ENCODE measurements at regions not wholly inside any gene's neighbourhood (a gene's known extent, or its start where the extent isn't known, plus 50 kb on each side); places are given as distances from the start of the nearest gene placed in this dataset.

GRCh38 chr12:91954326-91954725 is 191.3 kb downstream of the BTG1 start:
- peaks cover 0 to 16% (median 0%) of the 10 kb centered on the region in 5 donors for H3K4me1 ChIP-seq (ENCODE audit: control insufficient read depth in 5 of 5, insufficient read depth in 5 of 5, low read length in 5 of 5)
- H3K9ac ChIP-seq (ENCODE audit: insufficient read depth in 1 of 2, low read length in 2 of 2), result no peak overlapping the region
- 54 to 57% methylated on average over 4 of the region's 4 CpGs for WGBS, 2 donors
- no peak overlapping the region for H3K27ac ChIP-seq (ENCODE audit: low read depth in 1 of 2, low read length in 1 of 2)
- no peak for ATAC-seq (ENCODE audit: insufficient read depth, low FRiP score)
- no peak overlapping the region for H3K4me3 ChIP-seq
- H3K27me3 ChIP-seq (ENCODE audit: control insufficient read depth in 3 of 3, insufficient read depth in 3 of 3, low read length in 2 of 3), result no peaks in the 10 kb centered on the region
- no peaks in the 10 kb centered on the region for H3K36me3 ChIP-seq (ENCODE audit: control insufficient read depth in 4 of 4, insufficient read depth in 4 of 4, low read length in 4 of 4)
- no peak for DNase-seq
- TF ChIP-seq, protein P1, sequence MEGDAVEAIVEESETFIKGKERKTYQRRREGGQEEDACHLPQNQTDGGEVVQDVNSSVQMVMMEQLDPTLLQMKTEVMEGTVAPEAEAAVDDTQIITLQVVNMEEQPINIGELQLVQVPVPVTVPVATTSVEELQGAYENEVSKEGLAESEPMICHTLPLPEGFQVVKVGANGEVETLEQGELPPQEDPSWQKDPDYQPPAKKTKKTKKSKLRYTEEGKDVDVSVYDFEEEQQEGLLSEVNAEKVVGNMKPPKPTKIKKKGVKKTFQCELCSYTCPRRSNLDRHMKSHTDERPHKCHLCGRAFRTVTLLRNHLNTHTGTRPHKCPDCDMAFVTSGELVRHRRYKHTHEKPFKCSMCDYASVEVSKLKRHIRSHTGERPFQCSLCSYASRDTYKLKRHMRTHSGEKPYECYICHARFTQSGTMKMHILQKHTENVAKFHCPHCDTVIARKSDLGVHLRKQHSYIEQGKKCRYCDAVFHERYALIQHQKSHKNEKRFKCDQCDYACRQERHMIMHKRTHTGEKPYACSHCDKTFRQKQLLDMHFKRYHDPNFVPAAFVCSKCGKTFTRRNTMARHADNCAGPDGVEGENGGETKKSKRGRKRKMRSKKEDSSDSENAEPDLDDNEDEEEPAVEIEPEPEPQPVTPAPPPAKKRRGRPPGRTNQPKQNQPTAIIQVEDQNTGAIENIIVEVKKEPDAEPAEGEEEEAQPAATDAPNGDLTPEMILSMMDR (IDR thresholded peaks at IDR 0.05; ENCODE audit: control extremely low read depth, extremely low read depth), result no peak
- H3K9me3 ChIP-seq (ENCODE audit: control insufficient read depth in 4 of 4, insufficient read depth in 3 of 4, low read length in 3 of 4), result peaks cover 0 to 7% (median 0%) of the 10 kb centered on the region in 4 donors

DNA sequence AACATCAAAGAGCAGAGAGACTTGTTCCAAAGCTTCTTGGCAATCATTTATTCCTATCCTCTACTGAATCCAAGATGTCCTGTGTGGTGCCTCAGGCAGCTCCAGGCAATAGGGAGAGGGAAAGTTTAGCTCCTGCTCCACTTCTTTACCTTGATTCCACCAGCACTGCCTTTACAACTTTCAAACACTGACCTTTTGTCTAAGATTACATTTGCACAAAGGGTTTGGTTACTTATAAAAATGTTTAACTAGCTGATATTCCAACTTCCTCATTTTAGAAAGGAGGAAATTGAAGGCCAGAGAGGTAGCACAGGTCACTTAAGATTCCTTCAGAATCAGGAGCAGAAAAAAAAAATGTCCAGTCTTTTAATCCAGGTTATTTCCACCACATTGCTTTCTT is 192.7 kb downstream of the BTG1 start:
- no peak for DNase-seq

DNA sequence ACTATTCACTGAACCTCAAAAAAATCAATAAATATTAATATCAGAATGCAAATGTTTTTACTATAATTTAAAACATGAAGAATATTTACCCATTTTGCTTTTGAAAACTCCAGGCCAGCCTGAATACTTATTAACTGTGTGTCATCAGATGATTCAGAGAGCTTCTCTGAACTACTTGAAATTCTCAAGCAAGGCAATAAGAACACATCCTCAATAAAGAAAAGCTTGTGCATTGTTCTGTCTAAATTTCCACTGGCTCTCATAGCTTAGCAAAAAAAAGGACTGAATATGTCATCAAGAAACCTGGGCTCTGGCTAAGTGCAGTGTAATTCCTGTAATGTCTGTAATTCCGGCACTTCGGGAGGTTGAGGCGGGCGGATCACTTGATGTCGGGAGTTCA is 194.1 kb downstream of the BTG1 start:
- Histone ChIP-seq H3K36me3 (ENCODE audit: control insufficient read depth in 4 of 4, insufficient read depth in 4 of 4, low read length in 4 of 4) (no peaks in the 10 kb centered on the region), H3K4me3 (no peak overlapping the region), H3K9me3 (ENCODE audit: control insufficient read depth in 4 of 4, insufficient read depth in 3 of 4, low read length in 3 of 4) (peaks cover 0 to 7% (median 0%) of the 10 kb centered on the region in 4 donors), H3K4me1 (ENCODE audit: control insufficient read depth in 5 of 5, insufficient read depth in 5 of 5, low read length in 5 of 5) (peaks cover 0 to 16% (median 0%) of the 10 kb centered on the region in 5 donors), H3K9ac (ENCODE audit: insufficient read depth in 1 of 2, low read length in 2 of 2) (no peak overlapping the region), H3K27me3 (ENCODE audit: control insufficient read depth in 3 of 3, insufficient read depth in 3 of 3, low read length in 2 of 3) (no peaks in the 10 kb centered on the region), H3K27ac (ENCODE audit: low read depth in 1 of 2, low read length in 1 of 2) (no peak overlapping the region)
- TF ChIP-seq, protein P1 (IDR thresholded peaks at IDR 0.05; ENCODE audit: control extremely low read depth, extremely low read depth), result no peak
- DNase-seq (no peak), ATAC-seq (ENCODE audit: insufficient read depth, low FRiP score) (no peak)
- 97 to 98% methylated on average over 5 of the region's 5 CpGs for WGBS, 2 donors

More for the DNA sequence above, 192.7 kb downstream of the BTG1 start:
- TF ChIP-seq, protein P1 (IDR thresholded peaks at IDR 0.05; ENCODE audit: control extremely low read depth, extremely low read depth), result no peak
- Histone ChIP-seq H3K36me3 (ENCODE audit: control insufficient read depth in 4 of 4, insufficient read depth in 4 of 4, low read length in 4 of 4) (no peaks in the 10 kb centered on the region), H3K4me3 (no peak overlapping the region), H3K4me1 (ENCODE audit: control insufficient read depth in 5 of 5, insufficient read depth in 5 of 5, low read length in 5 of 5) (peaks cover 0 to 16% (median 0%) of the 10 kb centered on the region in 5 donors), H3K9ac (ENCODE audit: insufficient read depth in 1 of 2, low read length in 2 of 2) (no peak overlapping the region), H3K27ac (ENCODE audit: low read depth in 1 of 2, low read length in 1 of 2) (no peak overlapping the region), H3K27me3 (ENCODE audit: control insufficient read depth in 3 of 3, insufficient read depth in 3 of 3, low read length in 2 of 3) (no peaks in the 10 kb centered on the region), H3K9me3 (ENCODE audit: control insufficient read depth in 4 of 4, insufficient read depth in 3 of 4, low read length in 3 of 4) (peaks cover 0 to 7% (median 0%) of the 10 kb centered on the region in 4 donors)
- no peak for ATAC-seq (ENCODE audit: insufficient read depth, low FRiP score)

DNA sequence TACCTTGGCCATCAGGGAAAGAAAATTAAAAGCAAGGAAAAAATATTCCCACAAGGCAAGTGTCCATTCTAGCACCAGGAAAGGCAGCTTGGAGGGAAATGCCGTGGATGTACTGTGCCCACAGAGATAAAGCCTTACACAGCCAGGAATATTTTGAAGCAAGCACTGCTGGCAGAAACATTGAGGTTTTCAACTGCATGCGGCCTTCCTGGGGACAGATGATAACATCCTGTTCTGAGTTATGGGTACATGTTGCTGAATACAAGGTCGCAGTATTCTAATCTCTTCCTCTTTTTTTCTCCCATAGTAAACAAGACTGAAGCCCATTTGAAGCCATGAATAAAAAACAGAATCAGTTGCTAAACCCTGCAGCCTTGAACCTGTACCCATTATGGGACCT is 197.1 kb downstream of the BTG1 start:
- H3K36me3 ChIP-seq (ENCODE audit: control insufficient read depth in 4 of 4, insufficient read depth in 4 of 4, low read length in 4 of 4), result no peaks in the 10 kb centered on the region
- H3K27ac ChIP-seq (ENCODE audit: low read depth in 1 of 2, low read length in 1 of 2), result no peak overlapping the region
- 68 to 75% methylated on average over 3 of the region's 3 CpGs for WGBS, 2 donors
- ATAC-seq (ENCODE audit: insufficient read depth, low FRiP score), result no peak
- no peaks in the 10 kb centered on the region for H3K27me3 ChIP-seq (ENCODE audit: control insufficient read depth in 3 of 3, insufficient read depth in 3 of 3, low read length in 2 of 3)
- no peak for DNase-seq
- no peak overlapping the region for H3K4me3 ChIP-seq
- no peaks in the 10 kb centered on the region for H3K9me3 ChIP-seq (ENCODE audit: control insufficient read depth in 4 of 4, insufficient read depth in 3 of 4, low read length in 3 of 4)
- no peak overlapping the region for H3K9ac ChIP-seq (ENCODE audit: insufficient read depth in 1 of 2, low read length in 2 of 2)
- TF ChIP-seq, protein P1 (IDR thresholded peaks at IDR 0.05; ENCODE audit: control extremely low read depth, extremely low read depth), result no peak
- peaks cover 0 to 6% (median 0%) of the 10 kb centered on the region in 5 donors for H3K4me1 ChIP-seq (ENCODE audit: control insufficient read depth in 5 of 5, insufficient read depth in 5 of 5, low read length in 5 of 5)
